ENCODE measurements at regions not wholly inside any gene's neighbourhood (a gene's known extent, or its start where the extent isn't known, plus 50 kb on each side); places are given as distances from the start of the nearest gene placed in this dataset.

DNA sequence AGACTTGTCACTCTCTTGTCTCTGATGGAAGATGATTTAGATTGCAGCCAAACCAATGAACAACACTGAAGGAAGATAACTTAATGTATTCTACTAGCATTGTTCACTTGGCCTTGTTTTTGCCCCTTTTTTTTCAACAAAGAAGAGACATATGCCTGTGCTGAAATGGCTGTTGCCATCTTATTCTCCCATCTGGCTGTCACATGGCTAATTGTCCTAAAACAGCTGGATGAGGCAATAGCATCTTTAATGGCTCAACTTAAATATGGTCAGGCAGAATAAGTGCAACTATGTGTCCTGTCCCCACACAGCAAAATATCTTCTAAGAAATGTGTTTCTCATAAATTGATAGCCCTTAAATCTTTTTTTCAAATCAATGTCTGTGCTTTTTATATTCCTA lies 576.9 kb downstream of the TUSC7 start:
- DNase-seq (ENCODE audit: low read depth): no peak

DNA sequence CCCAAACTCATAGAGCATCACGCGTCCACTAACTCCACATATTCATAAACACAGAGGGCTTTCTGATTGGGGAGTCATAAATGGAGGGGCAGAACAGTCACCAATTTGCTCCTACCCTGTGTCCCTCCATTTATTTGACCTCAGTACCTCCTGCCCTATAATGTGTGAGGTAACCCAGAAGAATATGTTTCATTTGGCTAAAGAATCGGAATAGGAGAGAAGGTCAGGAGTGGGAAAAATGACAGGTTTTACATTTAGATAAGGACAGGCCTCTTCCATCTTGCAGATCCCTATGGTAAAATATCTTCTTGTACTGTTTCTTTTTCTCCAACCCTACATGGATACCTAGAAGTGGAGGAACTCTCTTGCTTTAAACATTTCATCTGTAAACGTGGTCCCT lies 578.0 kb downstream of the TUSC7 start:
- DNase-seq (ENCODE audit: low read depth): no peak
- H3K4me3 ChIP-seq (ENCODE audit: low read depth, low read length): no peak overlapping the region
- TF ChIP-seq POLR2A (IDR thresholded peaks at IDR 0.05; ENCODE audit: extremely low read depth, insufficient read length): no peak
- no peak for TF ChIP-seq MYC (IDR thresholded peaks at IDR 0.05; ENCODE audit: low read depth, low read length)
- TF ChIP-seq, protein P1, sequence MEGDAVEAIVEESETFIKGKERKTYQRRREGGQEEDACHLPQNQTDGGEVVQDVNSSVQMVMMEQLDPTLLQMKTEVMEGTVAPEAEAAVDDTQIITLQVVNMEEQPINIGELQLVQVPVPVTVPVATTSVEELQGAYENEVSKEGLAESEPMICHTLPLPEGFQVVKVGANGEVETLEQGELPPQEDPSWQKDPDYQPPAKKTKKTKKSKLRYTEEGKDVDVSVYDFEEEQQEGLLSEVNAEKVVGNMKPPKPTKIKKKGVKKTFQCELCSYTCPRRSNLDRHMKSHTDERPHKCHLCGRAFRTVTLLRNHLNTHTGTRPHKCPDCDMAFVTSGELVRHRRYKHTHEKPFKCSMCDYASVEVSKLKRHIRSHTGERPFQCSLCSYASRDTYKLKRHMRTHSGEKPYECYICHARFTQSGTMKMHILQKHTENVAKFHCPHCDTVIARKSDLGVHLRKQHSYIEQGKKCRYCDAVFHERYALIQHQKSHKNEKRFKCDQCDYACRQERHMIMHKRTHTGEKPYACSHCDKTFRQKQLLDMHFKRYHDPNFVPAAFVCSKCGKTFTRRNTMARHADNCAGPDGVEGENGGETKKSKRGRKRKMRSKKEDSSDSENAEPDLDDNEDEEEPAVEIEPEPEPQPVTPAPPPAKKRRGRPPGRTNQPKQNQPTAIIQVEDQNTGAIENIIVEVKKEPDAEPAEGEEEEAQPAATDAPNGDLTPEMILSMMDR (IDR thresholded peaks at IDR 0.05; ENCODE audit: low read depth, low read length): no peak
- TF ChIP-seq, protein P2, sequence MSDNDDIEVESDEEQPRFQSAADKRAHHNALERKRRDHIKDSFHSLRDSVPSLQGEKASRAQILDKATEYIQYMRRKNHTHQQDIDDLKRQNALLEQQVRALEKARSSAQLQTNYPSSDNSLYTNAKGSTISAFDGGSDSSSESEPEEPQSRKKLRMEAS (IDR thresholded peaks at IDR 0.05; ENCODE audit: low read depth, low read length): no peak

More for the DNA sequence above, 576.9 kb downstream of the TUSC7 start:
- TF ChIP-seq POLR2A (IDR thresholded peaks at IDR 0.05; ENCODE audit: extremely low read depth, insufficient read length): no peak
- no peak overlapping the region for H3K4me3 ChIP-seq (ENCODE audit: low read depth, low read length)

DNA sequence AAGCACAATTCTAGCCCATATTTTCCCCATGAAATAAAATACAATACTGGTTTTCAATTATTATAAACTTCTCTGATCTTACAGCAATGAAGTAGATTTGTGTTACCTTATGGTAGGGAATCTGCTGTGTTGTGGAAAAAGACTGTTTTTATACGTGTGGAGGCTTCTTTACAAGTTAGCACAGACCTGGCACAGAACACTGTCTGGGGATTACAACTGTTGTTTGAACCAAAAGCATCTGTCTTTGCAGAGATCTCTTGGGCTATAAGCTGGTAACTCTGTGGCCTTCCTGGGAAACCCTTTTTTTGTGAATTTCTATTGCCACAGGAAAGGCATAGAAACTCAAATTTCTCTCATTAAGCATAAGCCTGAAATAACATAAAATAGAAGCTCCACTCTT lies 581.9 kb downstream of the TUSC7 start:
- no peak for DNase-seq (ENCODE audit: low read depth)
- no peak overlapping the region for H3K4me3 ChIP-seq (ENCODE audit: low read depth, low read length)
- no peak for TF ChIP-seq POLR2A (IDR thresholded peaks at IDR 0.05; ENCODE audit: extremely low read depth, insufficient read length)
- TF ChIP-seq, protein P1 (IDR thresholded peaks at IDR 0.05; ENCODE audit: low read depth, low read length): no peak
- no peak for TF ChIP-seq MYC (IDR thresholded peaks at IDR 0.05; ENCODE audit: low read depth, low read length)
- TF ChIP-seq, protein P2 (IDR thresholded peaks at IDR 0.05; ENCODE audit: low read depth, low read length): no peak

DNA sequence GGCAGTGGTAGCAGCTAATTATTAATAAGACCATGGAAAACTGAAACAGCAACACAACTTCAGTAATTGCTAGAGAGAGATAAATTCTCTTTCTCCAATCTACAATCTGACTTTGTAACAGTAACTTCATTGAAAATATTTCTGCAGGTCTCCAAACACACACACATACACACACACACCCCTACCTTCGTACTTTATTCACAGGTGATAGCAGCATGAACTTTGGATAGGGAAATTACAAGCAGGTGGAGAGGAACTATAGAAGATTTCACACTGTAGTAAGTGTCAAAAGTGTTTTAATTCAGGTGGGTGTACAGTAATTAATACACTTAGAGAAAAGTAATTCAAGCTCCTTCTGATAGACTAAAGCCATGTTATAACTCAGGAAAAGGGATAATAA lies 587.5 kb downstream of the TUSC7 start:
- no peak overlapping the region for H3K4me3 ChIP-seq (ENCODE audit: low read depth, low read length)
- DNase-seq (ENCODE audit: low read depth): no peak
- TF ChIP-seq, protein P2 (IDR thresholded peaks at IDR 0.05; ENCODE audit: low read depth, low read length): no peak
- TF ChIP-seq MYC (IDR thresholded peaks at IDR 0.05; ENCODE audit: low read depth, low read length) (no peak), POLR2A (IDR thresholded peaks at IDR 0.05; ENCODE audit: extremely low read depth, insufficient read length) (no peak)
- TF ChIP-seq, protein P1 (IDR thresholded peaks at IDR 0.05; ENCODE audit: low read depth, low read length): no peak

DNA sequence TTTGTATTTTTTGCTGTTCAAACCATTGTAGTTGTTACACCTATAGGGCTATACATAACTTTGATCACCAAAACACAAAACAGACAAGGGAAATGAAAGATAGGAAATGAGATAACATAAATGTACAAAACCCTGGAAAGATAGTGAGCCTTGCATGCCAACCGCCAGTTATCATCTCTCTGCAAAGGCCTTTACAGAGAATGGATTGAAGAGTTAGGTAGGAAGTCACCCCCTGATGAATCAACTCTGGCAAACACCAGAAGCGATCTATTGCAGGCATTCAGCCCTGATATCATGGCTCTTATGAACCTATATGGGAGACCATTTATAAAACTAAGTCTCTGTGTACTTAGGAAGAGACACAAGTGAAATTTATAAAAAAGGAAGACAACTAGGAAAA lies 588.0 kb downstream of the TUSC7 start:
- H3K4me3 ChIP-seq (ENCODE audit: low read depth, low read length): no peak overlapping the region
- DNase-seq (ENCODE audit: low read depth): no peak
- TF ChIP-seq POLR2A (IDR thresholded peaks at IDR 0.05; ENCODE audit: extremely low read depth, insufficient read length) (no peak), MYC (IDR thresholded peaks at IDR 0.05; ENCODE audit: low read depth, low read length) (no peak)
- TF ChIP-seq, protein P2 (IDR thresholded peaks at IDR 0.05; ENCODE audit: low read depth, low read length): no peak
- TF ChIP-seq, protein P1 (IDR thresholded peaks at IDR 0.05; ENCODE audit: low read depth, low read length): no peak

DNA sequence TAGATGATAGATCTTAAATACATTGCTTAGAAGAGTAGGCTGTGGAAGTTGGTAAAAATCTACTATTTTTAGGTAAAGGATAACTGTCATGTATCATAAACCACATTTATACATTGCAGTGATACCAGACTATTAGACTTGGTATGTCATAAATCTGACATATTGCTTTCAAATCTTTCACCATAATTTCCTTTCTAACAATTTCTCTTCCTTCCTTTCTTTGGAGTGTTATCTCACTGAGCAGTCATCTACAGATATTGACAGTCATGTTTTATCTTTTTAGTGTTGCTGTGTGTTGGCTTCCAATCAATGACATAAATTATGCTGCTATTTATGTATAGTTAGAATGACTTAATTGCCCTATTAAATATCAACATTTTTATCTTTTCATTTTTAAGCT lies 588.7 kb downstream of the TUSC7 start:
- no peak overlapping the region for H3K4me3 ChIP-seq (ENCODE audit: low read depth, low read length)
- TF ChIP-seq, protein P2 (IDR thresholded peaks at IDR 0.05; ENCODE audit: low read depth, low read length): no peak
- TF ChIP-seq, protein P1 (IDR thresholded peaks at IDR 0.05; ENCODE audit: low read depth, low read length): no peak
- no peak for TF ChIP-seq POLR2A (IDR thresholded peaks at IDR 0.05; ENCODE audit: extremely low read depth, insufficient read length)
- TF ChIP-seq MYC (IDR thresholded peaks at IDR 0.05; ENCODE audit: low read depth, low read length): no peak
- DNase-seq (ENCODE audit: low read depth): no peak
